HuH-7.5 (cell line): ENCODE measurements at regions not wholly inside any gene's neighbourhood (a gene's known extent, or its start where the extent isn't known, plus 50 kb on each side); places are given as distances from the start of the nearest gene placed in this dataset.

Source experiments
- DNase-seq: peaks from one replicate; pipeline ENCODE4 v3.0.0; 2011; ENCODE audit warnings: low spot score

- DNase-seq = no peak
Measured at GRCh38 chr15:100818927-100819326, 60.7 kb upstream of the ALDH1A3 start.

- DNase-seq = no peak
Measured at GRCh38 chr15:100820528-100820927, 59.1 kb upstream of the ALDH1A3 start.

- no peak for DNase-seq
Measured at GRCh38 chr15:100821327-100821726, 58.3 kb upstream of the ALDH1A3 start.

GRCh38 chr15:100824211-100824610 is 55.4 kb upstream of the ALDH1A3 start:
- no peak for DNase-seq

GRCh38 chr15:100829457-100829856 is 50.2 kb upstream of the ALDH1A3 start:
- DNase-seq = no peak
